T-cell (primary cell): ENCODE measurements at regions not wholly inside any gene's neighbourhood (a gene's known extent, or its start where the extent isn't known, plus 50 kb on each side); places are given as distances from the start of the nearest gene placed in this dataset.

Experiments used
- ATAC-seq, 4 experiments: fragments of 200-7000 bp in 3 of 4; fragments of 150-1000 bp in 1 of 4; cut with Tn5 transposase; replicated peaks in 1 of 4; 1 replicate in 3 of 4; 2 replicates in 1 of 4; pipeline ENCODE4 v1.10.0; 2021; ENCODE audit warnings: moderate library complexity in 3 of 4, mild to moderate bottlenecking in 2 of 4, moderate number of reproducible peaks in 1 of 4
- CTCF ChIA-PET, 2 donors: fragments of 300-600 bp; sonication (Branson Sonifier 250); formaldehyde crosslinking; loops; one replicate each; lab custom pipeline; 2022; ENCODE audit warnings: antibody characterized with exemption in 2 of 2; lab: Charles Lee
- POLR2A ChIA-PET, 2 donors: fragments of 300-600 bp; sonication (Branson Sonifier 250); formaldehyde crosslinking; loops; one replicate each; lab custom pipeline; 2022; ENCODE audit warnings: antibody characterized with exemption in 2 of 2; lab: Charles Lee
- DNase-seq, 35 experiments: peaks; one replicate each; pipeline versions ENCODE4 v3.0.0 to v3.0.0-alpha.2; 2013 to 2023
- H3K27ac ChIP-seq: one replicate; pipeline ENCODE4 v1.5.1; 2013; ENCODE audit warnings: low read length
- H3K27me3 ChIP-seq, 2 experiments: replicated peaks in 1 of 2; 1 replicate in 1 of 2; 2 replicates in 1 of 2; pipeline versions ENCODE4 v1.6.1 to v1.7.0; 2013; ENCODE audit warnings: low read length in 1 of 2, mixed read lengths in 1 of 2; ENCODE audit not compliant: control insufficient read depth in 2 of 2, insufficient read depth in 2 of 2; ENCODE audit errors: extremely low read depth in 1 of 2
- H3K36me3 ChIP-seq, 2 donors: 1 replicate in 1 of 2; 2 replicates in 1 of 2; pipeline versions ENCODE4 v1.6.1 to v1.7.0; 2013; ENCODE audit warnings: low read length in 1 of 2; ENCODE audit not compliant: control insufficient read depth in 2 of 2, insufficient read depth in 1 of 2; ENCODE audit errors: extremely low read depth in 1 of 2
- H3K4me1 ChIP-seq, 2 experiments: 1 replicate in 1 of 2; 2 replicates in 1 of 2; pipeline versions ENCODE4 v1.6.1 to v1.7.0; 2013; ENCODE audit warnings: low read length in 2 of 2, mixed read lengths in 1 of 2; ENCODE audit not compliant: insufficient read depth in 2 of 2, control insufficient read depth in 1 of 2; ENCODE audit errors: extremely low read depth in 1 of 2
- H3K4me3 ChIP-seq, 2 donors: 1 replicate in 1 of 2; 2 replicates in 1 of 2; pipeline versions ENCODE4 v1.5.1 to v1.7.0; 2013; ENCODE audit warnings: mild to moderate bottlenecking in 2 of 2, low read length in 1 of 2, moderate library complexity in 1 of 2; ENCODE audit not compliant: control insufficient read depth in 1 of 2; ENCODE audit errors: extremely low read depth in 1 of 2
- H3K9me3 ChIP-seq: 2 replicates; pipeline ENCODE4 v1.7.0; 2013
- H3K27ac Mint-ChIP-seq, 2 donors: one replicate each; pipeline ENCODE4 v1.8.0; 2020 to 2021; ENCODE audit warnings: mild to moderate bottlenecking in 2 of 2, mixed read lengths in 2 of 2
- H3K27me3 Mint-ChIP-seq, 2 donors: one replicate each; pipeline ENCODE4 v1.8.0; 2021 to 2022; ENCODE audit warnings: mixed read lengths in 2 of 2
- H3K36me3 Mint-ChIP-seq: one replicate; pipeline ENCODE4 v1.8.0; 2021; ENCODE audit warnings: mixed read lengths
- H3K4me1 Mint-ChIP-seq, 3 donors: one replicate each; pipeline ENCODE4 v1.8.0; 2020 to 2022; ENCODE audit warnings: mixed read lengths in 3 of 3, mild to moderate bottlenecking in 1 of 3
- H3K4me3 Mint-ChIP-seq, 3 donors: one replicate each; pipeline ENCODE4 v1.8.0; 2020 to 2022; ENCODE audit warnings: mild to moderate bottlenecking in 3 of 3, mixed read lengths in 3 of 3, moderate library complexity in 3 of 3
- H3K9me3 Mint-ChIP-seq, 3 donors: one replicate each; pipeline ENCODE4 v1.8.0; 2020 to 2022; ENCODE audit warnings: mixed read lengths in 3 of 3
- WGBS: methylation state at CpG from one replicate; pipeline ENCODE4 v1.1.5; 2013; ENCODE audit warnings: missing lambda C conversion rate; ENCODE audit not compliant: insufficient coverage; 5-methylcytosine and 5-hydroxymethylcytosine counted together

- Histone ChIP-seq H3K27ac (no peak overlapping the region), H3K27me3 (no peaks in the 10 kb centered on the region), H3K36me3 (no peaks in the 10 kb centered on the region), H3K4me3 (no peak overlapping the region), H3K9me3 (peaks cover 3% of the 10 kb centered on the region), H3K4me1 (no peaks in the 10 kb centered on the region)
- no peak overlapping the region for H3K27ac Mint-ChIP-seq
- H3K9me3 Mint-ChIP-seq, result peaks cover 15 to 47% (median 28%) of the 10 kb centered on the region in 3 donors
- ChIA-PET CTCF (no interaction called here), POLR2A (interaction anchor here in 1 of 2 donors (0.6 kb wide), 1 partner anchor 9 kb away, joined by 3 read pairs; no protein-coding TSS in a partner anchor)
- H3K27me3 Mint-ChIP-seq, result no peaks in the 10 kb centered on the region
- no CpG with 5 or more reads among the region's 3 CpGs for WGBS
- no peaks in the 10 kb centered on the region for H3K36me3 Mint-ChIP-seq
- ATAC-seq (no peak), DNase-seq (no peak)
- H3K4me1 Mint-ChIP-seq, result no peaks in the 10 kb centered on the region
- no peak overlapping the region for H3K4me3 Mint-ChIP-seq
These were observed 644.9 kb upstream of the FOXG1 start for GRCh38 chr14:28121512-28122297.

DNA sequence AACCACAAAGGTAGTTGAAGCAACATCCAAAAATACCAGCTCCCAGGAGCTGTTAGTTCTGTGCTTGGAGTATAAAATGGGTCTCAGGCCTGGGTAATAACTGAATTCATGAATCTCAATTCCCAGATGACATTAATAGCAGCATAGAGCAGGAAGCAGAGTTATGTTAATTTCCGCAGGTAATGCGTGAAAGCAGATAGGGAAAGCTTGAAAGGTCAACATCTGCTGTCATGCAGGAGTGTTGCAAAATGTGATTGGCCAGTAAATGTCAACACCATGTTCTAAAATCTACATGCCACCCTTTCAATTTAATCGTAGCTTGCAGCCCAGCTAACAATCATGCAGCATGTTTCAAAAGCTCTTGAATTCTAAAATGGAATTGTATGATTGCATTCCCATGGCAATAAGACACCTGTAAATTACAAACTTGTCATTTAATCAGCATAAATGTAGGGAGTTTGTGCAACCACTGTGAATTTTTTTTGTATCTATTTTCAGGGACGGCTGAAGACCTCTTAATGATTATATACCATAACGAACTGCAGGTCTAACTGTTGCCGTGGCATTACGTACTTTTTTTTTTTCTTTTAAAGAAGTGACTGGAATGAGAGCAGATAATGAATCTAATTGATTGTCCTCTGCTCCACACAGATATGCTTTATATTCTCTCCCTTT lies 635.8 kb upstream of the FOXG1 start:
- no peaks in the 10 kb centered on the region for H3K27me3 Mint-ChIP-seq
- no peaks in the 10 kb centered on the region for H3K36me3 Mint-ChIP-seq
- Histone ChIP-seq H3K27me3 (no peaks in the 10 kb centered on the region), H3K27ac (no peak overlapping the region), H3K4me1 (no peaks in the 10 kb centered on the region), H3K36me3 (no peaks in the 10 kb centered on the region), H3K9me3 (peaks cover 6% of the 10 kb centered on the region), H3K4me3 (no peak overlapping the region)
- POLR2A ChIA-PET, result no interaction called here
- H3K4me3 Mint-ChIP-seq, result no peak overlapping the region
- ATAC-seq (no peak), DNase-seq (no peak)
- peaks cover 7 to 44% (median 19%) of the 10 kb centered on the region in 3 donors for H3K9me3 Mint-ChIP-seq
- CTCF ChIA-PET, result no interaction called here
- no peak overlapping the region for H3K27ac Mint-ChIP-seq
- no CpG with 5 or more reads among the region's 7 CpGs for WGBS
- no peaks in the 10 kb centered on the region for H3K4me1 Mint-ChIP-seq

DNA sequence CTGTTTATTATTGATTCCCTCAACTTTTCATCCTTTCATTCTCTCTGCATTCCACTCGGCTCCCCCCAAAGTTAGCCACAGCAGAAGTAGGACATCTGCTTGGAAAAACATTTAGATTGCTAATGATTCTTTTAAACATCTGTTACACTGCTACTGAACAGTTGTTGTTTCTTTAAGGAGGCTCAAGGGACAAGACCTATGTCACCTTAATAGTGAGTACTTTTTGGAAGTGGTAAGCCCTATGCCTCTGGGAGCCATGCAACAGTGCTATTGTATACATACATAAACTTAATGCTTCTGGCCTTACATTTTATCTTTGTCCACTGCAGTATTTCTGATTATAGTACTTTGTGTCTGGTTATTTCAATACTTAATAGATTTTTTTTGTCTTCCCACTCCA lies 628.2 kb upstream of the FOXG1 start:
- H3K4me3 ChIP-seq, result no peak overlapping the region
- H3K36me3 ChIP-seq, result no peaks in the 10 kb centered on the region
- H3K27me3 ChIP-seq, result no peaks in the 10 kb centered on the region
- peaks cover 4 to 23% (median 23%) of the 10 kb centered on the region in 3 donors for H3K9me3 Mint-ChIP-seq
- no CpG with 5 or more reads among the region's 1 CpG for WGBS
- H3K4me1 ChIP-seq, result no peaks in the 10 kb centered on the region
- POLR2A ChIA-PET, result no interaction called here
- no peak for ATAC-seq
- no peak overlapping the region for H3K27ac Mint-ChIP-seq
- CTCF ChIA-PET, result no interaction called here
- no peak overlapping the region for H3K27ac ChIP-seq
- H3K27me3 Mint-ChIP-seq, result no peaks in the 10 kb centered on the region
- no peak for DNase-seq
- H3K36me3 Mint-ChIP-seq, result no peaks in the 10 kb centered on the region
- H3K9me3 ChIP-seq, result no peaks in the 10 kb centered on the region
- no peaks in the 10 kb centered on the region for H3K4me1 Mint-ChIP-seq
- no peak overlapping the region for H3K4me3 Mint-ChIP-seq

- Mint-ChIP-seq H3K27me3 (no peaks in the 10 kb centered on the region), H3K9me3 (peaks cover 0 to 20% (median 18%) of the 10 kb centered on the region in 3 donors), H3K4me1 (no peaks in the 10 kb centered on the region), H3K36me3 (no peaks in the 10 kb centered on the region), H3K4me3 (no peak overlapping the region), H3K27ac (no peak overlapping the region)
- Histone ChIP-seq H3K36me3 (no peaks in the 10 kb centered on the region), H3K9me3 (no peaks in the 10 kb centered on the region), H3K27ac (no peak overlapping the region), H3K4me3 (no peak overlapping the region), H3K27me3 (no peaks in the 10 kb centered on the region), H3K4me1 (no peaks in the 10 kb centered on the region)
- ChIA-PET POLR2A (no interaction called here), CTCF (no interaction called here)
- WGBS, result 76% methylated on average over 2 of the region's 2 CpGs
- no peak for ATAC-seq
- DNase-seq, result no peak
These were observed 624.9 kb upstream of the FOXG1 start for GRCh38 chr14:28141662-28142061.

DNA sequence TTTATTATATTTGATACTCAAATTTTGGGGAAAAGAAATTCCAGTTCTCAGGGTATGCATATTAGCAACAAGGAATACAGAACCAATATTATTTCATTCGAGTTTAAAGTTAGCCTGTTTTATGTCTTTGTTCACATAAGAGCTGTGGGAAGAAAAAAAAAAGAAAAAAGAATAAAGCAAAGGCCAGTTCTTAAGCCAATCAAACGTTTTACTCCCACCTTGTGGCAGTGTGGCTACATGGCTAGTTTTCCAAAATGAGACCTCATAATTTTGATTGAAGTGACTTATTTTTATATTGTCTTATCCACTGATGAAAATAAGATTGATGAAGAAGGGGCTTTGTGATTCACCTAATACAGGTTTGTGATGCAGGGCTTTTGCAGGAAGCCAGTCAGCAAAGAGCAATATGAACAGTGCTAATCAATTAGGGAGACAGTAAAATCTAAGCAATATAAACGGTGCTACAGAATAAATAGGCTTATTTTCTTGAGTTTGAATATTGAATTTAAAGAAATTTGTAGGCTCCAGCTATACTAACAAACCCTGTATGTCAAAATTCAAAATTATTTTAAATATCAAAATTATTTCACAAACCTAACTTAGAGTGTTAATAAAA lies 624.1 kb upstream of the FOXG1 start:
- ATAC-seq (no peak), DNase-seq (no peak)
- no peaks in the 10 kb centered on the region for H3K9me3 ChIP-seq
- POLR2A ChIA-PET, result no interaction called here
- CTCF ChIA-PET, result no interaction called here
- no peaks in the 10 kb centered on the region for H3K27me3 ChIP-seq
- no peaks in the 10 kb centered on the region for H3K4me1 Mint-ChIP-seq
- H3K4me3 Mint-ChIP-seq, result no peak overlapping the region
- H3K27ac Mint-ChIP-seq, result no peak overlapping the region
- H3K4me1 ChIP-seq, result no peaks in the 10 kb centered on the region
- no CpG with 5 or more reads among the region's 3 CpGs for WGBS
- H3K4me3 ChIP-seq, result no peak overlapping the region
- H3K27ac ChIP-seq, result no peak overlapping the region
- H3K27me3 Mint-ChIP-seq, result no peaks in the 10 kb centered on the region
- H3K36me3 Mint-ChIP-seq, result no peaks in the 10 kb centered on the region
- no peaks in the 10 kb centered on the region for H3K36me3 ChIP-seq
- peaks cover 0 to 18% (median 18%) of the 10 kb centered on the region in 3 donors for H3K9me3 Mint-ChIP-seq

- Mint-ChIP-seq H3K36me3 (no peaks in the 10 kb centered on the region), H3K4me1 (no peaks in the 10 kb centered on the region), H3K9me3 (peaks cover 0 to 18% (median 14%) of the 10 kb centered on the region in 3 donors), H3K4me3 (no peak overlapping the region), H3K27ac (no peak overlapping the region), H3K27me3 (no peaks in the 10 kb centered on the region)
- ATAC-seq (no peak), DNase-seq (no peak)
- Histone ChIP-seq H3K4me3 (no peak overlapping the region), H3K36me3 (no peaks in the 10 kb centered on the region), H3K9me3 (no peaks in the 10 kb centered on the region), H3K4me1 (no peaks in the 10 kb centered on the region), H3K27me3 (no peaks in the 10 kb centered on the region), H3K27ac (no peak overlapping the region)
- POLR2A ChIA-PET, result no interaction called here
- 20% methylated on average over 1 of the region's 3 CpGs for WGBS
- CTCF ChIA-PET, result no interaction called here
These were observed 623.3 kb upstream of the FOXG1 start for GRCh38 chr14:28143316-28143715.
